Osteoblast (primary cell): ENCODE measurements at regions not wholly inside any gene's neighbourhood (a gene's known extent, or its start where the extent isn't known, plus 50 kb on each side); places are given as distances from the start of the nearest gene placed in this dataset.
"Not testable (repeated sequence)": the region's sequence is repeated elsewhere in the genome, so short reads cannot be mapped to it uniquely, and the experiment has no call there.

Source experiments
- DNase-seq: peaks from one replicate; pipeline ENCODE4 v3.0.0; 2011; ENCODE audit warnings: low spot score, mixed read lengths; ENCODE audit not compliant: insufficient read length; ENCODE audit errors: missing footprints
- H2AFZ ChIP-seq: 2 replicates; pipeline ENCODE4 v1.6.0; 2011; ENCODE audit warnings: mild to moderate bottlenecking, low read length
- H3K27ac ChIP-seq: 2 replicates; pipeline ENCODE4 v1.5.1; 2011; ENCODE audit warnings: mild to moderate bottlenecking, low read depth, low read length, moderate library complexity
- H3K27me3 ChIP-seq: 2 replicates; pipeline ENCODE4 v1.6.0; 2012; ENCODE audit warnings: mild to moderate bottlenecking, control low read depth, inconsistent platforms, low read length, moderate library complexity; ENCODE audit not compliant: insufficient read depth
- H3K36me3 ChIP-seq: 2 replicates; pipeline ENCODE4 v1.5.1; 2011; ENCODE audit warnings: mild to moderate bottlenecking, low read length, control low read depth, moderate library complexity; ENCODE audit not compliant: insufficient read depth
- H3K4me1 ChIP-seq: 2 replicates; pipeline ENCODE4 v1.5.1; 2011; ENCODE audit warnings: mild to moderate bottlenecking, low read length, control low read depth, moderate library complexity; ENCODE audit not compliant: insufficient read depth
- H3K4me2 ChIP-seq: 2 replicates; pipeline ENCODE4 v1.6.0; 2011; ENCODE audit warnings: mild to moderate bottlenecking, low read length; ENCODE audit not compliant: insufficient read depth
- H3K4me3 ChIP-seq: fragments of 200-600 bp; sonication (generic); 3 replicates; pipeline ENCODE4 v1.5.1; 2012; ENCODE audit warnings: mild to moderate bottlenecking, low read length, inconsistent platforms; ENCODE audit not compliant: insufficient read depth
- H3K79me2 ChIP-seq: 2 replicates; pipeline ENCODE4 v1.6.0; 2012; ENCODE audit warnings: mild to moderate bottlenecking, low read length, control low read depth, inconsistent platforms; ENCODE audit not compliant: insufficient read depth
- H3K9me3 ChIP-seq: 2 replicates; pipeline ENCODE4 v1.5.1; 2011; ENCODE audit warnings: low read depth, low read length, control low read depth
- H4K20me1 ChIP-seq: 2 replicates; pipeline ENCODE4 v1.6.0; 2012; ENCODE audit warnings: mild to moderate bottlenecking, low read length, control low read depth; ENCODE audit not compliant: insufficient read depth
- CTCF ChIP-seq: IDR thresholded peaks from 2 replicates; pipeline ENCODE4 v1.5.1; 2011; ENCODE audit warnings: mild to moderate bottlenecking, low read depth, low read length, moderate library complexity; ENCODE audit errors: extremely low read depth

GRCh38 chr2:7639476-7639875 lies 722.3 kb downstream of the RNF144A start:
- Histone ChIP-seq H3K9me3 (no peaks in the 10 kb centered on the region), H3K4me1 (no peaks in the 10 kb centered on the region), H3K27ac (no peak overlapping the region), H3K27me3 (no peaks in the 10 kb centered on the region), H2AFZ (no peak overlapping the region), H3K36me3 (no peaks in the 10 kb centered on the region), H3K79me2 (no peaks in the 10 kb centered on the region), H4K20me1 (no peaks in the 10 kb centered on the region), H3K4me3 (no peak overlapping the region), H3K4me2 (no peak overlapping the region)
- TF ChIP-seq CTCF: no peak
- no peak for DNase-seq

- H3K27me3 ChIP-seq, H3K36me3 ChIP-seq, H3K79me2 ChIP-seq, H3K4me3 ChIP-seq, DNase-seq, H3K27ac ChIP-seq, H4K20me1 ChIP-seq, H3K4me1 ChIP-seq, H3K4me2 ChIP-seq, H2AFZ ChIP-seq, H3K9me3 ChIP-seq: not testable (repeated sequence)
These were observed 724.1 kb downstream of the RNF144A start for GRCh38 chr2:7641272-7641671.

DNA sequence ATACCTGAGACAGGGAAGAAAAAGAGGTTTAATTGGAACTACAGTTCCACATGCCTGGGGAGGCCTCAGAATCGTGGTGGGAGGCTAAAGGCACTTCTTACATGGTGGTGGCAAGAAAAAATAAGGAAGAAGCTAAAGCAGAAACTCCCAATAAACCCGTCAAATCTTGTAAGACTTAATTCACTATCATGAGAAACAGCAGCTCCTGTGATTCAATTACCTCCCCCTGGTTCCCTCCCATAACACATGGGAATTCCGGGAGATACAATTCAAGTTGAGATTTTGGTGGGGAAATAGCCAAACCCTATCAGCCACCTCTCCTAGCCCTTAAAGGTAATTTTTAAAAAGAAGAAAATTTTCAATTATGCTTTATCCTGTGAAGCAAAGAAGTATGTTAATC lies 728.8 kb downstream of the RNF144A start:
- H3K27me3 ChIP-seq: no peaks in the 10 kb centered on the region
- TF ChIP-seq CTCF: no peak
- H4K20me1 ChIP-seq: no peaks in the 10 kb centered on the region
- no peaks in the 10 kb centered on the region for H3K9me3 ChIP-seq
- no peaks in the 10 kb centered on the region for H3K4me1 ChIP-seq
- no peak overlapping the region for H3K27ac ChIP-seq
- no peak overlapping the region for H3K4me3 ChIP-seq
- H3K36me3 ChIP-seq: no peaks in the 10 kb centered on the region
- no peak overlapping the region for H2AFZ ChIP-seq
- H3K79me2 ChIP-seq: no peaks in the 10 kb centered on the region
- H3K4me2 ChIP-seq: no peak overlapping the region
- DNase-seq: no peak

DNA sequence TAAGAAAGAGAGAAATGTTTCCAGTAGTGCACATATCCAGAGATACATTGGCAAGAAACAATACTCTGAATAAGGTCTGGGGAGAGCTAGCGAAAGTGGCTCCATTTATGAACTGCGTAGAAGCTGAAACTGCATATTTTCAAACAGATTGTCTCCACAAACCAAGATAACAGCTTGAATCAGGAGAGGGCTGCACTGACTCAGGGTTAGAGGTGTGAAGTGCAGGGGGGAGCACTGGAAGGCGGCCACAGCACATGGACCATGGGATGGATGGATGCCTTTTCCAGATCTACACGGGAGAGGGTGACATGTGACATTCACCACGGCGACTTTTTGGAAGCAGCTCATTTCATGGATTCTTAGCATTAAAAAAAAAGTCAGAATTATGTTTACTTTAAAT lies 729.4 kb downstream of the RNF144A start:
- Histone ChIP-seq H4K20me1 (no peaks in the 10 kb centered on the region), H3K36me3 (no peaks in the 10 kb centered on the region), H3K27ac (no peak overlapping the region), H2AFZ (no peak overlapping the region), H3K27me3 (no peaks in the 10 kb centered on the region), H3K4me1 (no peaks in the 10 kb centered on the region), H3K4me2 (no peak overlapping the region), H3K4me3 (no peak overlapping the region), H3K79me2 (no peaks in the 10 kb centered on the region), H3K9me3 (no peaks in the 10 kb centered on the region)
- no peak for DNase-seq
- no peak for TF ChIP-seq CTCF
